ENCODE measurements at regions not wholly inside any gene's neighbourhood (a gene's known extent, or its start where the extent isn't known, plus 50 kb on each side); places are given as distances from the start of the nearest gene placed in this dataset.

DNA sequence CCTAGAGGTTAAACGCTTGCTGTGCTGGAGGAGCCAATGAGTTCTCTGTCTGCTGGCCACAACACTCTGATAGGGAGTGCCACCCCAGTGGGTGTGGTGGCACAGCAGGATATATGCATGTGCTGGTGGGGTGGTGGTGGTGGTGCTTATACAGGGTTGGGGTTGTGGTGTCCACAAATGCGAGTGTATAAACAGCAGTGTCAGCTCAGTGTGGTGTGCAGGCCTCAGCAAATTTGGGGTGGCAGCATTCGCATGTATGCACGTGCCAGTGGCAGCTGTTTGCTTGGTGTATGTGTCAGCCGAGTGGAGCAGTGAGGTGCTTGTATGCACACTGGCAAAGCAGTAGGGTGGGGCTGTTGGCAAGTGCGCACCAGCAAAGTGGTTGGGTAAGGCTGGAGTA is 157.4 kb downstream of the FAM47A start:
- TF ChIP-seq, protein P1, sequence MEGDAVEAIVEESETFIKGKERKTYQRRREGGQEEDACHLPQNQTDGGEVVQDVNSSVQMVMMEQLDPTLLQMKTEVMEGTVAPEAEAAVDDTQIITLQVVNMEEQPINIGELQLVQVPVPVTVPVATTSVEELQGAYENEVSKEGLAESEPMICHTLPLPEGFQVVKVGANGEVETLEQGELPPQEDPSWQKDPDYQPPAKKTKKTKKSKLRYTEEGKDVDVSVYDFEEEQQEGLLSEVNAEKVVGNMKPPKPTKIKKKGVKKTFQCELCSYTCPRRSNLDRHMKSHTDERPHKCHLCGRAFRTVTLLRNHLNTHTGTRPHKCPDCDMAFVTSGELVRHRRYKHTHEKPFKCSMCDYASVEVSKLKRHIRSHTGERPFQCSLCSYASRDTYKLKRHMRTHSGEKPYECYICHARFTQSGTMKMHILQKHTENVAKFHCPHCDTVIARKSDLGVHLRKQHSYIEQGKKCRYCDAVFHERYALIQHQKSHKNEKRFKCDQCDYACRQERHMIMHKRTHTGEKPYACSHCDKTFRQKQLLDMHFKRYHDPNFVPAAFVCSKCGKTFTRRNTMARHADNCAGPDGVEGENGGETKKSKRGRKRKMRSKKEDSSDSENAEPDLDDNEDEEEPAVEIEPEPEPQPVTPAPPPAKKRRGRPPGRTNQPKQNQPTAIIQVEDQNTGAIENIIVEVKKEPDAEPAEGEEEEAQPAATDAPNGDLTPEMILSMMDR (IDR thresholded peaks at IDR 0.05) = no peak
- TF ChIP-seq EZH2 (IDR thresholded peaks at IDR 0.05) = no peak

All from neural progenitor cell (in vitro differentiated cells).